WTC11 (cell line): ENCODE measurements at regions not wholly inside any gene's neighbourhood (a gene's known extent, or its start where the extent isn't known, plus 50 kb on each side); places are given as distances from the start of the nearest gene placed in this dataset.

Experiments used
- ATF1 ChIP-seq: sonication (generic); formaldehyde crosslinking; IDR thresholded peaks from 2 replicates; pipeline ENCODE4 v1.8.1; 2023; ENCODE audit warnings: mild to moderate bottlenecking, moderate library complexity, missing genetic modification reagents
- ESRRA ChIP-seq: sonication (generic); formaldehyde crosslinking; IDR thresholded peaks from 2 replicates; pipeline ENCODE4 v1.8.1; 2022; ENCODE audit warnings: mild to moderate bottlenecking, missing genetic modification reagents, borderline replicate concordance
- FOXJ3 ChIP-seq: sonication (generic); formaldehyde crosslinking; IDR thresholded peaks from 2 replicates; pipeline ENCODE4 v1.9.0; 2021; ENCODE audit warnings: missing genetic modification reagents, mild to moderate bottlenecking, borderline replicate concordance
- MYBL2 ChIP-seq: sonication (generic); formaldehyde crosslinking; IDR thresholded peaks from 2 replicates; pipeline ENCODE4 v1.8.1; 2023; ENCODE audit warnings: mild to moderate bottlenecking, moderate library complexity, missing genetic modification reagents
- SMAD3 ChIP-seq: sonication (generic); formaldehyde crosslinking; IDR thresholded peaks from 2 replicates; pipeline ENCODE4 v1.8.0; 2022; ENCODE audit warnings: missing genetic modification reagents, mild to moderate bottlenecking, borderline replicate concordance
- TCF7 ChIP-seq: sonication (generic); formaldehyde crosslinking; IDR thresholded peaks from 2 replicates; pipeline ENCODE4 v1.8.0; 2022; ENCODE audit warnings: mild to moderate bottlenecking, low read depth, missing genetic modification reagents, moderate library complexity
- TF ChIP-seq, protein P1 (sequence below): fragments of 200-600 bp; IDR thresholded peaks from 2 replicates; pipeline ENCODE4 v1.8.0; 2022; ENCODE audit warnings: antibody characterized with exemption

- TF ChIP-seq, protein P1, sequence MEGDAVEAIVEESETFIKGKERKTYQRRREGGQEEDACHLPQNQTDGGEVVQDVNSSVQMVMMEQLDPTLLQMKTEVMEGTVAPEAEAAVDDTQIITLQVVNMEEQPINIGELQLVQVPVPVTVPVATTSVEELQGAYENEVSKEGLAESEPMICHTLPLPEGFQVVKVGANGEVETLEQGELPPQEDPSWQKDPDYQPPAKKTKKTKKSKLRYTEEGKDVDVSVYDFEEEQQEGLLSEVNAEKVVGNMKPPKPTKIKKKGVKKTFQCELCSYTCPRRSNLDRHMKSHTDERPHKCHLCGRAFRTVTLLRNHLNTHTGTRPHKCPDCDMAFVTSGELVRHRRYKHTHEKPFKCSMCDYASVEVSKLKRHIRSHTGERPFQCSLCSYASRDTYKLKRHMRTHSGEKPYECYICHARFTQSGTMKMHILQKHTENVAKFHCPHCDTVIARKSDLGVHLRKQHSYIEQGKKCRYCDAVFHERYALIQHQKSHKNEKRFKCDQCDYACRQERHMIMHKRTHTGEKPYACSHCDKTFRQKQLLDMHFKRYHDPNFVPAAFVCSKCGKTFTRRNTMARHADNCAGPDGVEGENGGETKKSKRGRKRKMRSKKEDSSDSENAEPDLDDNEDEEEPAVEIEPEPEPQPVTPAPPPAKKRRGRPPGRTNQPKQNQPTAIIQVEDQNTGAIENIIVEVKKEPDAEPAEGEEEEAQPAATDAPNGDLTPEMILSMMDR = no peak
- TF ChIP-seq MYBL2 (CRISPR knock-in tag) = no peak
- no peak for TF ChIP-seq TCF7 (CRISPR knock-in tag)
- TF ChIP-seq SMAD3 (CRISPR knock-in tag) = no peak
- no peak for TF ChIP-seq ATF1 (CRISPR knock-in tag)
- no peak for TF ChIP-seq ESRRA (CRISPR knock-in tag)
- TF ChIP-seq FOXJ3 (CRISPR knock-in tag) = no peak
Measured at GRCh38 chr4:31807036-31807435, 1086.9 kb downstream of the PCDH7 start.
